ENCODE measurements at regions not wholly inside any gene's neighbourhood (a gene's known extent, or its start where the extent isn't known, plus 50 kb on each side); places are given as distances from the start of the nearest gene placed in this dataset.

GRCh38 chr5:152994033-152994680, 496.3 kb upstream of the GRIA1 start (continued):
- TF ChIP-seq, protein P1, sequence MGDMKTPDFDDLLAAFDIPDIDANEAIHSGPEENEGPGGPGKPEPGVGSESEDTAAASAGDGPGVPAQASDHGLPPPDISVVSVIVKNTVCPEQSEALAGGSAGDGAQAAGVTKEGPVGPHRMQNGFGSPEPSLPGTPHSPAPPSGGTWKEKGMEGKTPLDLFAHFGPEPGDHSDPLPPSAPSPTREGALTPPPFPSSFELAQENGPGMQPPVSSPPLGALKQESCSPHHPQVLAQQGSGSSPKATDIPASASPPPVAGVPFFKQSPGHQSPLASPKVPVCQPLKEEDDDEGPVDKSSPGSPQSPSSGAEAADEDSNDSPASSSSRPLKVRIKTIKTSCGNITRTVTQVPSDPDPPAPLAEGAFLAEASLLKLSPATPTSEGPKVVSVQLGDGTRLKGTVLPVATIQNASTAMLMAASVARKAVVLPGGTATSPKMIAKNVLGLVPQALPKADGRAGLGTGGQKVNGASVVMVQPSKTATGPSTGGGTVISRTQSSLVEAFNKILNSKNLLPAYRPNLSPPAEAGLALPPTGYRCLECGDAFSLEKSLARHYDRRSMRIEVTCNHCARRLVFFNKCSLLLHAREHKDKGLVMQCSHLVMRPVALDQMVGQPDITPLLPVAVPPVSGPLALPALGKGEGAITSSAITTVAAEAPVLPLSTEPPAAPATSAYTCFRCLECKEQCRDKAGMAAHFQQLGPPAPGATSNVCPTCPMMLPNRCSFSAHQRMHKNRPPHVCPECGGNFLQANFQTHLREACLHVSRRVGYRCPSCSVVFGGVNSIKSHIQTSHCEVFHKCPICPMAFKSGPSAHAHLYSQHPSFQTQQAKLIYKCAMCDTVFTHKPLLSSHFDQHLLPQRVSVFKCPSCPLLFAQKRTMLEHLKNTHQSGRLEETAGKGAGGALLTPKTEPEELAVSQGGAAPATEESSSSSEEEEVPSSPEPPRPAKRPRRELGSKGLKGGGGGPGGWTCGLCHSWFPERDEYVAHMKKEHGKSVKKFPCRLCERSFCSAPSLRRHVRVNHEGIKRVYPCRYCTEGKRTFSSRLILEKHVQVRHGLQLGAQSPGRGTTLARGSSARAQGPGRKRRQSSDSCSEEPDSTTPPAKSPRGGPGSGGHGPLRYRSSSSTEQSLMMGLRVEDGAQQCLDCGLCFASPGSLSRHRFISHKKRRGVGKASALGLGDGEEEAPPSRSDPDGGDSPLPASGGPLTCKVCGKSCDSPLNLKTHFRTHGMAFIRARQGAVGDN (IDR thresholded peaks at IDR 0.05): no peak
- TF ChIP-seq SMAD5 (IDR thresholded peaks at IDR 0.05; ENCODE audit: low read depth) (no peak), NFYA (IDR thresholded peaks at IDR 0.05; ENCODE audit: borderline replicate concordance, low read depth, low read length) (no peak)
- TF ChIP-seq, protein P2, sequence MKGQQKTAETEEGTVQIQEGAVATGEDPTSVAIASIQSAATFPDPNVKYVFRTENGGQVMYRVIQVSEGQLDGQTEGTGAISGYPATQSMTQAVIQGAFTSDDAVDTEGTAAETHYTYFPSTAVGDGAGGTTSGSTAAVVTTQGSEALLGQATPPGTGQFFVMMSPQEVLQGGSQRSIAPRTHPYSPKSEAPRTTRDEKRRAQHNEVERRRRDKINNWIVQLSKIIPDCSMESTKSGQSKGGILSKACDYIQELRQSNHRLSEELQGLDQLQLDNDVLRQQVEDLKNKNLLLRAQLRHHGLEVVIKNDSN (IDR thresholded peaks at IDR 0.05; ENCODE audit: borderline replicate concordance, extremely low read length, insufficient read depth, low read depth, low read length): no peak

DNA sequence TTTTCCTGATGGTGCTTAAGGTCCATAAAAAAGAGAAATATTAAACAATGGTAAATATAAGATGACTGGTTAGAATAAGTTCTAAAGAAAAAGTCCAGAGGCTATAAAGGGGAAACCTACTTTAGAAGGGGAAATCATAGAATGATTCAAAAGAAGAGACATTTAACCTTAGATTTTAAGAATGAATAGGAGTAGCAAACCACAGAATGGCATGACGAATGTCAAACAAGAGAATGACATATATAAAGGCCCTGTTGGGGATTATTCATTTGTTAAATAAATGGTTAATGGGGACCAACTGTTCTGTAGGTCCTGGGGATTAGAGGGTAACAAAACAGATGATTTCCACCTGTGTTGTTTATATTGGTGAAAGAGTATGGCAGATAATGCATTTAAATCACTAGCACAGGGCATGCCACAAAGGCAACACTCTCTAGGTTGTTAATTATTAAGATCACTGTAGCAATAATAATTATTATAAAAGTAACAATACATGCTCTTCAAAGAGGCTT, 495.2 kb upstream of the GRIA1 start:
- H3K4me1 ChIP-seq (ENCODE audit: control insufficient read depth, insufficient read depth, low read length): no peaks in the 10 kb centered on the region
- ATAC-seq: no peak
- no peak overlapping the region for H3K4me2 ChIP-seq (ENCODE audit: control insufficient read depth, insufficient read depth)
- no peak overlapping the region for H3K9ac ChIP-seq (ENCODE audit: control insufficient read depth, insufficient read depth, low read length)
- SMC1A ChIA-PET (ENCODE audit: uncharacterized antibody, unreplicated experiment): no interaction called here
- RAD21 ChIA-PET (ENCODE audit: unreplicated experiment): no interaction called here
- TF ChIP-seq ZBED1 (IDR thresholded peaks at IDR 0.05; ENCODE audit: borderline replicate concordance) (no peak), CREM (IDR thresholded peaks at IDR 0.05; ENCODE audit: low read depth) (no peak), IRF5 (IDR thresholded peaks at IDR 0.05; ENCODE audit: borderline replicate concordance) (no peak), ZNF24 (IDR thresholded peaks at IDR 0.05) (no peak)
- no TSS peak for BruUV-seq (replicated peaks)
- POLR2A ChIA-PET: interaction anchor here (1.6 kb wide), 1 partner anchor 9 kb away, joined by 3 read pairs; no protein-coding TSS in a partner anchor
- H3K27ac ChIP-seq (ENCODE audit: control insufficient read depth, insufficient read depth): no peak overlapping the region
- in situ Hi-C loops (cut with MboI) (no loop called here), intact Hi-C loops (cut with micrococcal nuclease; ENCODE audit: unreplicated experiment) (no loop called here)
- H4K20me1 ChIP-seq (ENCODE audit: control insufficient read depth, insufficient read depth): no peaks in the 10 kb centered on the region
- WGBS (ENCODE audit: insufficient coverage, insufficient replicate concordance, low lambda C conversion rate, missing lambda C conversion rate): 0% methylated on average over 1 of the region's 1 CpG
- no peaks in the 10 kb centered on the region for H3K79me2 ChIP-seq (ENCODE audit: control insufficient read depth, insufficient read depth, low read length)
- no peak for DNase-seq (ENCODE audit: low read depth, low spot score)
- no peak for FAIRE-seq
- no peaks in the 10 kb centered on the region for H3K36me3 ChIP-seq (ENCODE audit: control insufficient read depth in 2 of 2, insufficient read depth in 2 of 2, low read length in 1 of 2)
- no peak overlapping the region for H2AFZ ChIP-seq (ENCODE audit: control insufficient read depth, low read depth, low read length)
- H3K4me3 ChIP-seq: no peak overlapping the region
- no peaks in the 10 kb centered on the region for H3K9me3 ChIP-seq (replicated peaks; ENCODE audit: control insufficient read depth, insufficient read depth, low read length)
- CTCF ChIA-PET: no interaction called here
- no peaks in the 10 kb centered on the region for H3K27me3 ChIP-seq (replicated peaks in 1 of 2; ENCODE audit: control insufficient read depth in 2 of 2, insufficient read depth in 2 of 2, low read length in 1 of 2)
